BJ (cell line): ENCODE measurements at regions not wholly inside any gene's neighbourhood (a gene's known extent, or its start where the extent isn't known, plus 50 kb on each side); places are given as distances from the start of the nearest gene placed in this dataset.

ENCODE experiments used
- CTCF ChIA-PET: fragments of 350-600 bp; formaldehyde crosslinking; extraction: SDS; loops from one replicate; lab custom pipeline; 2021; ENCODE audit warnings: antibody characterized with exemption, inconsistent platforms; lab: Yijun Ruan, JAX
- POLR2A ChIA-PET: fragments of 300-600 bp; sonication (Branson Sonifier 250); formaldehyde crosslinking; extraction: SDS; loops from one replicate; lab custom pipeline; 2021; ENCODE audit warnings: antibody characterized with exemption; lab: Charles Lee
- DNase-seq: peaks from one replicate; pipeline ENCODE4 v3.0.0-alpha.2; 2011; ENCODE audit warnings: low read depth
- H3K27me3 ChIP-seq: 2 replicates; pipeline ENCODE4 v1.6.0; 2011; ENCODE audit warnings: low read length; ENCODE audit not compliant: control insufficient read depth, insufficient read depth
- H3K36me3 ChIP-seq: 2 replicates; pipeline ENCODE4 v1.5.1; 2011; ENCODE audit warnings: low read length; ENCODE audit not compliant: control insufficient read depth, insufficient read depth
- H3K4me3 ChIP-seq: 2 replicates; pipeline ENCODE4 v1.5.1; 2011; ENCODE audit warnings: low read depth, mild to moderate bottlenecking, control low read depth, low read length
- CTCF ChIP-seq: IDR thresholded peaks from 2 replicates; pipeline ENCODE4 v1.5.1; 2011; ENCODE audit warnings: low read depth, mild to moderate bottlenecking, control low read depth, inconsistent platforms, low read length, moderate library complexity; ENCODE audit not compliant: insufficient read depth

GRCh38 chr1:190881064-190881463, 403.4 kb upstream of the BRINP3 start:
- ChIA-PET CTCF (no interaction called here), POLR2A (no interaction called here)
- no peak overlapping the region for H3K4me3 ChIP-seq

GRCh38 chr1:190897233-190897632, 419.6 kb upstream of the BRINP3 start:
- no peaks in the 10 kb centered on the region for H3K27me3 ChIP-seq
- no peak overlapping the region for H3K4me3 ChIP-seq
- CTCF ChIA-PET = no interaction called here
- POLR2A ChIA-PET = no interaction called here
- TF ChIP-seq CTCF = no peak
- DNase-seq = no peak
- no peaks in the 10 kb centered on the region for H3K36me3 ChIP-seq

More at GRCh38 chr1:190881064-190881463, 403.4 kb upstream of the BRINP3 start:
- Histone ChIP-seq H3K27me3 (no peaks in the 10 kb centered on the region), H3K36me3 (no peaks in the 10 kb centered on the region)
- no peak for TF ChIP-seq CTCF
- DNase-seq = no peak

DNA sequence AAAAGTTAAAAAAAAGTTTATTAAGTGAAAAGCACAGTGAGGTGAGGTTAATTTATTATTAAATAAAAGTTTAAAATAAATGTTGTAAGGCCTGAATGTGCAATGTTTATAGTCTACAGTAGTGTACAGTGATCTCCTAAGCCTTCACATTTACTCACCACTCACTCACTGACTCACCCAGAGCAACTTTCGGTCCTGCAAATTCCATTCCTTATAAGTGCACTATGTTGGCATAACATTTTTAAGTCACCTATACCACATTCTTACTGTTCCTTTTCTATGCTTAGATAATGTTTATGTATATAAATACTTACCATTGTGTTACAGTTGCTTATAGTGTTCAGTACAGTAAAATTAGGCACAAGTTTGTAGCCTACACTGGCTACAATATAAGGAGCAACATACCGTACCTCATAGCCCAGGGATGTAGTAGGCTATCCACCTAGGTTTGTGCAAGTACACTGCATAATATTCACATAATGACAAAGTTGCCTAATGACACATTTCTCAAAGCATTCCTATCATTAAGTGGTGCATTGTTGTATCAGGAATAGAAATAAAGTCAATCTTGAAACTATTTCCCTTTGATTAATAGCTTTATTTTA, 426.5 kb upstream of the BRINP3 start:
- H3K36me3 ChIP-seq = no peaks in the 10 kb centered on the region
- TF ChIP-seq CTCF = no peak
- no peak for DNase-seq
- no peak overlapping the region for H3K4me3 ChIP-seq
- CTCF ChIA-PET = interaction anchor here (1.0 kb wide), 1 partner anchor 9 kb away, joined by 3 read pairs; no protein-coding TSS in a partner anchor
- POLR2A ChIA-PET = no interaction called here
- H3K27me3 ChIP-seq = no peaks in the 10 kb centered on the region

- TF ChIP-seq CTCF = no peak
- no peaks in the 10 kb centered on the region for H3K27me3 ChIP-seq
- ChIA-PET CTCF (no interaction called here), POLR2A (no interaction called here)
- no peaks in the 10 kb centered on the region for H3K36me3 ChIP-seq
- DNase-seq = no peak
- H3K4me3 ChIP-seq = no peak overlapping the region
These were observed 428.6 kb upstream of the BRINP3 start for GRCh38 chr1:190906206-190906725.

DNA sequence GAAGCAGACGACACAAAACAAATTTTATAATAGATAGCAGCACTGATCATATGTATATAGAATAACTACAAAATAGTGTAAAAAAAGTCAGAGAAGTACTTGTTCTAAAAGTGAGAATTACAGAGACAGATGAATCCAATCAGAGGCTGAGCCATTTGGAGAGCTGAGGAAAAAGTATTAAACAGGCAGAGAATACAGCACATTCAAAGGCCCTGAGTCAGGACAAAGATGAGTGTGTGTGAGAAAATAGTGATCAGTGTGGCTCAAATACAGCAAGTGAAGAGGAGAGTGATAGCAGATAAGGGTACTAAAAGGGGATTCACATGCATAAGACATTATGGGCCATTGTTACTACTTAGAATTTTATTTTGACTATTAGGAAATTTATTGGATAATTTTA, 430.6 kb upstream of the BRINP3 start:
- Histone ChIP-seq H3K4me3 (no peak overlapping the region), H3K27me3 (no peaks in the 10 kb centered on the region), H3K36me3 (no peaks in the 10 kb centered on the region)
- ChIA-PET CTCF (no interaction called here), POLR2A (no interaction called here)
- TF ChIP-seq CTCF = no peak
- no peak for DNase-seq
